Activated CD4-positive, alpha-beta T cell treated with anti-CD3 and anti-CD28 coated beads, Interleukin-2, amount 50 U/mL, for 16 hours (primary cell): ENCODE measurements at regions not wholly inside any gene's neighbourhood (a gene's known extent, or its start where the extent isn't known, plus 50 kb on each side); places are given as distances from the start of the nearest gene placed in this dataset.
A peak's percentile ranks its signal among the peaks of the same experiment; 100 is the strongest.
"Not testable (repeated sequence)": the region's sequence is repeated elsewhere in the genome, so short reads cannot be mapped to it uniquely, and the experiment has no call there.

Source experiments
- DNase-seq: peaks from one replicate; pipeline ENCODE4 v3.0.0-alpha.2; 2020

- no peak for DNase-seq
Observed at GRCh38 chr2:106339609-106340008, 128.6 kb downstream of the RGPD3 start.

DNA sequence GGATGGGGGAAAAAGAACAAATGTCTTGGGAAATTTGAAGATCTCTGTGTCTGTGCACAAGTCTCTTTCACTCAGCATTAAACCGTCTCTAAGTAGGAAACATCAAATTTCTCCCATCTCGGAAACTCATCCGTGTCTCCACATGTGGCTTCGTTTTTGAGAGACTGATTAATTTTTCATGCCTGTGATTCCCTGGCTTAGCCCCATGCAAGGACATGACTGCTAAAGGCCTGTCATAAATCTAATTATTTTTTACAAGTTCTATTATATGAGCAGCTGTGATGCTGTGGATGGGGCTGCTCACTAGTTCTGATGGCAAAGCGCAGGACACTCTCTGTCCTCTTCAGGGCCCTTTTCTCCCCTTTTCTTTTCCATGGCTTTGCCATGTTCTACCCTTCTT, 129.1 kb downstream of the RGPD3 start:
- no peak for DNase-seq

DNA sequence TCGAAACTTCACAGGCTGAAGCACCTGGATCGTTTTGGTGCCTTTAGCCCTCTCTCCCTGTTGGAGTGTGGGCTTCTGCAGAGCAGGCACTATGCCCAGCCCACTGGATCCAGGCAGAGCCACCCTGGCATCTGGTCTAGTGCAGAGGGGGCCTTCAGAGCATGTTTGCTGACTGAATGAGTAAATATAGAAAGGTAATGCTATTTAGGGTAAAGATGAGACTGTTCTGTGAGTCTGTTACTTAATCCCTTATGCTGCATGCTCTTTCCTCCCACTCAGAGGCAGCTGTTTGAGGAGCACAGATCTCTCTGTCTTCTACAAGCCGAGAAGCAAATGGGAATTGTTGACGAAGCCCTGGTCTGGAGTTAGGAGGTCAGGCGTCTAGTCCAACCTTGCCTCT, 130.2 kb downstream of the RGPD3 start:
- DNase-seq: no peak

DNA sequence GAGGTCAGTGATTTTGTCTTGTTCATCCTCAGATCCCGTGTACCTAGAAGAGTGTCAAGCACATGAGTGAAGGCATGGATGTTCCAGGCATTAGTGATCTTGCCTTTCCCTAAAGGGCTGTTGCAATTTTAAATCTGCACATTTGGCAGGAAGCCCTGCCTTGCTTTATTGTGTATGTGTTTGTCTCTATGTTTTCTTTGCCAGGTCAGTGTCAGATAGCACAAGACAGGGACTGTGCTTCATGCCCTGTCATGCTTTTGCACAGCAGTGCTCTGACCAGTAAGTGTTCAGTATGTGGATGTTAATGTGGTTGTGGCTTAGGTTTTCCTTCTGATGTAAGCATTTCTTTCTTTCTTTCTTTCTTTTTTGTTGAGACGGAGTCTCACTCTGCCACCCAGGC, 131.5 kb downstream of the RGPD3 start:
- no peak for DNase-seq

GRCh38 chr2:106336108-106336507, 132.1 kb downstream of the RGPD3 start:
- DNase-seq: no peak

- DNase-seq: no peak
Observed at GRCh38 chr2:106334802-106335201, 133.4 kb downstream of the RGPD3 start.

- DNase-seq: not testable (repeated sequence)
Observed at GRCh38 chr2:106333253-106333873, 134.8 kb downstream of the RGPD3 start.

GRCh38 chr2:106332054-106332453, 136.2 kb downstream of the RGPD3 start:
- no peak for DNase-seq

DNA sequence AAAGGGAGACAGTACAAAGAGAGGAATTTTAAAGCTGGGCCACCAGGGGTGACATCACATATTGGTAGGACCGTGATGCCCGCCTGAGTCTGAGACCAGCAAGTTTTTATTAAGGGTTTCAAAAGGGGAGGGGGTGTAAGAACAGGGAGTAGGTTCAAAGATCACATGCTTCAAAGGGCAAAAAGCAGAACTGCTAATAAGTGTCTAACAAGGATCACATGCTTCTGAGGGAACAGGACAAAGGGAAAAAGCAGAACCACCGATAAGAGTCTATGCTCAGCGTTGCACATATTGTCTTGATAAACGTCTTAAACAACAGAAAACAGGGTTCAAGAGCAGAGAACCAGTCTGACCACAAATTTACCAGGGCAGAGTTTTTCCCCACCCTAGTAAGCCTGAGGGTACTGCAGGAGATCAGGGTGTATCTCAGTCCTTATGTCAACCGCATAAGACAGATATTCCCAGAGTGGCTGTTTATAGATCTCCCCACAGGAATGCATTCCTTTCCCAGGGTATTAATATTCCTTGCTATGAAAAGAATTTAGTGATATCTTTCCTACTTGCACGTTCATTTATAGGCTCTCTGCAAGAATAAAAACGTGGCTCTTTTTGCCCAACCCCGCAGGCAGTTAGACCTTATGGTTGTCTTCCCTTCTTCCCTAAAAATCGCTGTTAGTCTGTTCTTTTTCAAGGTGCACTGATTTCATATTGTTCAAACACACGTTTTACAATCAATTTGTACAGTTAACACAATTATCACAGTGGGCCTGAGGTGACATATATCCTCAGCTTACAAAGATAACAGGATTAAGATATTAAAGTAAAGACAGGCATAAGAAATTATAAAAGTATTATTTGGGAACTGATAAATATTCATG, 136.5 kb upstream of the UXS1 start:
- not testable (repeated sequence) for DNase-seq

DNA sequence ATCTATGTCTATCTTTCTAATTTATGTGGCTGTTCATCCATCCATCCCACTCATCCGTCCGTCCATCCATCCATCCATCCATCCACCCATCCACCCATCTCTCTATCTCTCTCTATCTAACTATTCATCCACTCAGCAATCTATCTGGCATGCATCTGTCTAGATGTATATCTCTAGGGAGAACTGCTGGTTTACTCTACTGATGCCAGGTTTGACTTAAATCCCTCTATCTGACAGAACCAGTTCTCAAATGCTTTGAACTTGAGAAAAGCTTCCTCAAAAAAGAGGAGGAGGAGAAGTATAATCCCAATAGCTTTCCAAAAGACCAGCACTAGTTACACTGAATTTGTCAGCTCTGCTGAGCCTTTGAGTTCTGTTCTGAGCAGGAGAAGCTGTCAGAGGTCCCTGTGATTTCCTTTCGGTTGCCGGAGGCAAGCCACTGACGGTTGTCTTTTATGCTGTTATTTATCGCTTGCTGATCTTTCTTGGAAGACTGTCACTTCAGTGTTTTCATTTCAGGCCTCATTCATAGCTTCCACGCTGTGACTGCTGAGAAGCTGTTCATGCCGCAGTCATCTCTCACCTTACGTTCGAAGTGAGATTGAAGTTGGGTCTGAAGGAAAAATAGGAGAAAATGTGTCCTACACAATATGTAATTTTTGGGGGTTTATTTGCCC, 129.4 kb upstream of the UXS1 start:
- no peak for DNase-seq

DNA sequence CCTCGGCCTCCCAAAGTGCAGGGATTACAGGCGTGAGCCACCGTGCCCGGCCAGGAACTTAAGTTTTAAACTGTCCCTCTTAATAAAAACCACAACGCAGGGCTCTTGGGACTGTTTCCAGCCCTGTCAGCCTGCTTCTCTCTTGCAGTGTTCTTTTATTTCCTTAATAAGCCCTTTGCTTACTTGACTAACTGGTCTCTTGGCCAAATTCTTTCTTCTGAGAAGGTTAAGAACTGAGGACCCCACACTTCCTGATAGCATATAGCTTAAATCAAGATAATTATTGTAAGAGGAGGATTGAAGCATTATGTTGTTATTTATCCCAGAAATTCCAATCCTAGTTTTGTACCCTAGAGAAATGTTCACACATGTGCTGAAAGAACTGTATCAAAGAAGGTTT, 128.2 kb upstream of the UXS1 start:
- no peak for DNase-seq

DNA sequence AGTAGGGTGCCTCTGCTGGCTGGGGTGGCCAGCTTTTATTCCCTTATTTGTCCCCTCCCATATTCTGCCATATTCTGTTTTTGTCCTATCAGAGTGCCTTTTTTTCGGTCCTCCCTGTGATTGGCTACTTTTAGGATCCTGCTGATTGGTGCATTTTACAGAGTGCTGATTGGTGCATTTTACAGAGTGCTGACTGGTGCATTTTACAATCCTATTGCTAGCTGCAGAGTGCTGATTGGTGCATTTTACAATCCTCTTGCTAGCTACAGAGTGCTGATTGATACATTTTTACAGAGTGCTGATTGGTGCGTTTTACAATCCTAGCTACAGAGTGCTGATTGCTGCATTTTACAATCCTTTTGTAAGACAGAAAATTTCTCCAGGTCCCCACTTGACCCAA, 126.3 kb upstream of the UXS1 start:
- not testable (repeated sequence) for DNase-seq

DNA sequence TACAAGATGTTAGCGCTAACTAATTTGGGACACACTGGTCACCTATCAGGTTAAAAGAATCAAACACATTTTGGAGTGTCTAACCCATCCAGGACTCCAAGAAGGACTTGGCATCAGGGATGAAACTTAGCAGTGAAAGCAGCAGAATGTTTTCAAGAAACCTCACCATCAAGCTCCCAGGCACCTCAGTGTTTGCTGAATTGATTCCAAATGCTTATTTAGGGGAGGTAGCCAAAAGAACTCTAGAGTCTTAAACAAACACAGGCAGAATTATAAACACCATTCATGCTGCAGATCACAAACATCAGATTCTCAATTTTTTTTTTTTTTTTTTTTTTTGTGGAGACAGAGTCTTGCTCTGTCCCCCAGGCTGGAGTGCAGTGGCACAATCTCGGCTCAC, 122.8 kb upstream of the UXS1 start:
- no peak for DNase-seq

- peak; percentile 20 for DNase-seq
Observed at GRCh38 chr2:106314444-106314843, 120.3 kb upstream of the UXS1 start.

DNA sequence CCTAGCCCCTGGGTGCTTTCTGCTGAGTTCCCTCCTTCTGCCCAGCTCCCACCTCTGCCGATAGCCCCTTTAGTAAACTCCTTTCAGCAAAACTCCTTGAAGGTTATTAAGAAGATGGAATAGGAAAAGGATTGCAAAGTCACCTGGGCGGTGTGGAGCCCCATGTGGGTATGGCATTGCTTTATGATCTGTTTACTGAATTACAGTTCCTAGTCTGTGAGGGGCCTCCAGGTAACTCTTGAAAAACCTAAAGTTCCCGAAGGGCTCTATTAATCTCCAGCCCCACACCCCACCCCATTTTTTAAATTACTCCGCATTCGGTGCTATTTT, 116.9 kb upstream of the UXS1 start:
- DNase-seq: no peak

DNA sequence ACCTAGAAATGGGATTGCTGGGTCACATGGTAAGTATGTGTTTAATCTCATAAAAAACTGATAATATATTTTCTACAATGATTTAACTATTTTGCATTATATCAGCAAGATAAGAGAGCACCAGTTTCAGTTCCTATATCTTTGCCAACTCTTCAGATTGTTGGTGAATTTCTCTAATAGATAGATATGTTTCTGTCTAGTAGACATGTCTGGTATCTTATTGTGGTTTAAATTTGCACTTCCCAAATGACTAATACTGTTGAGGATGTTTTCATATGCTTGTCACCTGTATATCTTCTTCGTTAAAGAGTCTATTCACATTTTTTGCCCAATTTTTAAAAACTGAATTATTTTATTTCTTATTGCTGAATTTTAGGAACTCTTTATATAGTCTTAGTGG, 113.8 kb upstream of the UXS1 start:
- no peak for DNase-seq

DNA sequence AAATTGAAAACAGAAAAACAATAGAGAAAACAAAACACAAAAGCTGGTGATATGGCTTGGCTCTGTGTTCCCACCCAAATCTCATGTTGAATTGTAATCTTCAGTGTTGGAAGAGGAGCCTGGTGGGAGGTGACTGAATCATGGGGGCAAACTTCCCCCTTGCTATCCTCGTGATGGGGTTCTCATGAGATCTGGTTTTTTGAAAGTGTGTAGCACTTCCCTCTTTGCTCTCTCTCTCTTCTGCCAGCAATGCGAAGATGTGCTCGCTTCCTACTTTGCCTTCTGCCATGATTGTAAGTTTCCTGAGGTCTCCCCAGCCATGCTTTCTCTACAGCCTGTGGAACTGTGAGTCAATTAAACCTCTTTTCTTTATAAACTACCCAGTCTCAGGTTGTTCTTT, 112.3 kb upstream of the UXS1 start:
- DNase-seq: no peak

GRCh38 chr2:106304612-106305184, 110.6 kb upstream of the UXS1 start:
- no peak for DNase-seq

- no peak for DNase-seq
Observed at GRCh38 chr2:106299696-106300095, 105.6 kb upstream of the UXS1 start.

DNA sequence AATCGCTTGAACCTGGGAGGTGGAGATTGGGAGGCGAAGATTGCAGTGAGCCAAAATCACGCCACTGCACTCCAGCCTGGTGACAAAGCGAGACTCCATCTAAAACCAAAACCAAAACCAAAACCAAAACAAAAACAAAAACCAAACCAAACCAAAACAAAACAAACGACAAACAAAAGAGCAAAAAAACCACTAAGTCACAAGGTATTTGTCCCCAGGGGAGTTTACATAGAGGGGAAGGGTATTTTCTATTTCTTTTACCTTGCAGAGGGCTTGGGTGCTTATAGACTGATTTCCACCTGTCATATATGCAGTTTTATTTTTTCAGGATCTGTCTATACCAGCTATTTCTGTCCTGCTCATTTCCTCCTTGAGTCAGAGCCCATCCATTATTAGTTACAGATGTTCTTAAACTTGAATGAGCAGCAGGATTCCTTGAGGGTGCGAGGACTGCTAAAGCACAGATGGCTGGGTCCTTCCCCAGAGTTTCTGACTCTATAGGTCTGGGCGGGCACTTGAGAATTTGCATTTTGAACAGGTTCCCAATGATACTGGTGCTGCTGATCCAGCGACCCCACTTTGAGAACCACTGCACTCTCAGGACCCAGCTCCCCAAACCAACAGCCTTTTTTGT, 102.2 kb upstream of the UXS1 start:
- no peak for DNase-seq

DNA sequence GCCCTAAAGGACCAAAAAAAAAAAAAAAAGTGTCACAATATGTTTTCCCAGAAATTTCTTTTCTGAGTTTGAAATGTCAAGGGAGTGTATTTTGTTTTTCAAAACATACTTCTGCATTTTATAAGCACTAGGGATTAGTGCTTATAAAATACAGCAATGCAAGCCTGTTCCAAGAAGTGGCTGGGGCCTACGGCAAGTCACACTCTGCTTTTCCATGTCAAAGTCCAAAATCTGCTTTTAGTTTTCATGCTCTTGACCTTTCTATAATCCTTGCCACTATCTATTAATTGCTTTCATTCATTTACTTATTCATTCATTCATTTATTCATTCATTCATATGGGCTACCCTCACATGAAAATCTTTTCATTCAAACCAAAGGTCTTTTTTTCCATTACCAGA, 100.1 kb upstream of the UXS1 start:
- DNase-seq: no peak

GRCh38 chr2:106293271-106293783, 99.2 kb upstream of the UXS1 start:
- no peak for DNase-seq

DNA sequence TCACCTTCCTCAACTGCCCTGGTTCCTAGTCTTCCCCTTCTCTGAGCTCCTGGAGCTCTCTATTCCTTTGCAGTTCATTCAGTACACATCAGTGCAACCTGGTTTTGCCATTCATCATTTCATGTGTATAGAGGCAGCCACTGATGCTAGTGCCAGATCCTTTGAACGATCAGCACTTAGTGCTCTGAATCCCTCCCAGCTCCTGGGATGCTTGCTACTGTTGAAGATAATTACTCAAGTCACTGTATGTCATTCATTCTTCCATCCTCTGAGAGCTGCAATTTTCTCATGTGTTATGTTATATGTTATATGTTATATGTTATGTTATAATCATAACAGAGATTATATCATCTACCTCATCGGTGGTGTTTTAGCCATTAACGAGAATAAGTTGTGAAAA, 98.5 kb upstream of the UXS1 start:
- no peak for DNase-seq
